ENCODE measurements at regions not wholly inside any gene's neighbourhood (a gene's known extent, or its start where the extent isn't known, plus 50 kb on each side); places are given as distances from the start of the nearest gene placed in this dataset.

DNA sequence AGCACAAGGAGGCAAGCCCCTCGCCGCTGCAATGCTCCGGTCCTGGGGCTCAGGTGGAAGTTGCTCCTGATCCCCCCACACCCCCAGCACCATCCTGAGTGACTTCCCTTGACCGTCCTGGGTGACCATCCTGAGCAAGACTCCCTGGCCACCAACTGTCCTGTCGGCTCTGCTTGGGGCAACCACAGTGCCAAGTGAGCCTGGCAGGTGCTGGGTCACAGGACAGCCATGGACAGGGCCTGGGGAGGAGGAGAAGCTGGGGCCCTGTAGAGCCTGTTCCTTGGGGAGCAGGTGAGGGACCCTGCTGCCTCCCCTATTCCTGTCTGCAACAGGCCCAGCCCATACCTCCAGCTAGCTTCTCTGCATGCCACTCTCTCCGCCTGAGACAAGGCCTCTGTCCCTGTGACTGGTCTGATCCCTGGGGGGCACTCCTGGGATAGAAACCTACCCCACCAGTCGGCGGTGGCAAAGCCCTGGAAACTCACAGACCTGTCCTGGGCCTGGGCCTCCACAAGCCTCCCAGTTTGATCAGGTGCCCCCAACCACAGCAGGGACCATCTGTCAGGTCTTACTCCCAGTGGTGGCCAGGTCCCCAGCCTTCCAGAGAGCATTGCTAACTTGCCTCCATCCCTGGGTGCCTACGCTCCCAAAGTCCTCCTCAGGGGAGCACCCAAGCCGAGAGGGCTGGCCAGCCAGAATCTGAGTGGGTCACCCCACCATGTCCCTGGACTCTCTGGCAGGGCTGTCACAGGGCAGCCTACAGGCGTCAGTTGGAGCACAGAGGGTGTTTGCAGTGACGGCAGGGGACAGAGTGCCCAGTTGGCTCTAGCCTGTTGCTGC is 68.7 kb upstream of the WNT7B start:
- peaks cover 11 to 19% of the 10 kb centered on the region in 2 experiments for H3K4me1 Mint-ChIP-seq
- Histone ChIP-seq H3T11ph (ENCODE audit: low read length) (no peak overlapping the region), H3K4ac (ENCODE audit: low read depth, low read length) (no peak overlapping the region), H3K79me2 (ENCODE audit: insufficient read depth, low read length) (no peaks in the 10 kb centered on the region), H2BK20ac (ENCODE audit: low read depth, low read length, poor library complexity, severe bottlenecking) (no peak overlapping the region), H3K23ac (ENCODE audit: insufficient read length, low read depth, low read length) (no peak overlapping the region), H3K9me3 (ENCODE audit: control insufficient read depth, low read depth, low read length) (no peaks in the 10 kb centered on the region), H2BK15ac (ENCODE audit: low read depth, low read length) (no peak overlapping the region), H3K4me2 (ENCODE audit: insufficient read depth, insufficient read length, low read length) (peak overlapping the region; percentile 17), H3K56ac (ENCODE audit: insufficient read length, low read depth, low read length) (no peak overlapping the region), H3K14ac (ENCODE audit: insufficient read depth, low read length) (peak overlapping the region; percentile 31; the same call in 1 of the 2 replicates), H2BK5ac (ENCODE audit: insufficient read length, low read length) (no peak overlapping the region), H2BK120ac (ENCODE audit: low read depth, low read length, poor library complexity, severe bottlenecking) (no peak overlapping the region), H3K23me2 (ENCODE audit: insufficient read length, low read depth, low read length, poor library complexity, severe bottlenecking) (peaks cover 13% of the 10 kb centered on the region), H3K27me3 (ENCODE audit: insufficient read depth, low read length) (peaks cover 3% of the 10 kb centered on the region; the same call in 1 of the 2 replicates), H3K4me1 (ENCODE audit: insufficient read depth, low read length) (no peaks in the 10 kb centered on the region; the same call in 1 of the 2 replicates), H3K9ac (ENCODE audit: extremely low read depth, insufficient read length, low read length) (no peak overlapping the region), H3K18ac (ENCODE audit: insufficient read length, low read depth, low read length) (no peak overlapping the region), H4K91ac (ENCODE audit: insufficient read length, low read depth, low read length) (no peak overlapping the region), H3K27ac (ENCODE audit: insufficient read length, low read depth, low read length) (no peak overlapping the region), H2AK5ac (ENCODE audit: insufficient read length, low read length) (no peak overlapping the region), H4K5ac (ENCODE audit: insufficient read length, low read depth, low read length) (no peak overlapping the region), H4K20me1 (ENCODE audit: control insufficient read depth, insufficient read depth, insufficient read length) (no peaks in the 10 kb centered on the region), H2AFZ (ENCODE audit: low read length) (no peak overlapping the region), H2BK12ac (ENCODE audit: insufficient read length, low read depth, low read length) (no peak overlapping the region), H3K79me1 (ENCODE audit: insufficient read depth, low read depth, low read length, poor library complexity, severe bottlenecking) (no peaks in the 10 kb centered on the region), H4K8ac (replicated peaks; ENCODE audit: insufficient read length, low read depth, low read length) (no peak overlapping the region)
- H3K27me3 Mint-ChIP-seq (ENCODE audit: low read depth): peaks cover 40% of the 10 kb centered on the region
- peak overlapping the region; percentile 47 to 70 for H3K4me3 Mint-ChIP-seq
- no peaks in the 10 kb centered on the region for H3K36me3 Mint-ChIP-seq (ENCODE audit: insufficient read depth in 1 of 3, low read depth in 3 of 3)
- DNase-seq: no peak
- no CpG with 5 or more reads among the region's 12 CpGs for WGBS (ENCODE audit: extremely low coverage, insufficient read length, low lambda C conversion rate)
- TF ChIP-seq, protein P1, sequence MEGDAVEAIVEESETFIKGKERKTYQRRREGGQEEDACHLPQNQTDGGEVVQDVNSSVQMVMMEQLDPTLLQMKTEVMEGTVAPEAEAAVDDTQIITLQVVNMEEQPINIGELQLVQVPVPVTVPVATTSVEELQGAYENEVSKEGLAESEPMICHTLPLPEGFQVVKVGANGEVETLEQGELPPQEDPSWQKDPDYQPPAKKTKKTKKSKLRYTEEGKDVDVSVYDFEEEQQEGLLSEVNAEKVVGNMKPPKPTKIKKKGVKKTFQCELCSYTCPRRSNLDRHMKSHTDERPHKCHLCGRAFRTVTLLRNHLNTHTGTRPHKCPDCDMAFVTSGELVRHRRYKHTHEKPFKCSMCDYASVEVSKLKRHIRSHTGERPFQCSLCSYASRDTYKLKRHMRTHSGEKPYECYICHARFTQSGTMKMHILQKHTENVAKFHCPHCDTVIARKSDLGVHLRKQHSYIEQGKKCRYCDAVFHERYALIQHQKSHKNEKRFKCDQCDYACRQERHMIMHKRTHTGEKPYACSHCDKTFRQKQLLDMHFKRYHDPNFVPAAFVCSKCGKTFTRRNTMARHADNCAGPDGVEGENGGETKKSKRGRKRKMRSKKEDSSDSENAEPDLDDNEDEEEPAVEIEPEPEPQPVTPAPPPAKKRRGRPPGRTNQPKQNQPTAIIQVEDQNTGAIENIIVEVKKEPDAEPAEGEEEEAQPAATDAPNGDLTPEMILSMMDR (conservative IDR thresholded peaks at IDR 0.05): no peak
- no peak overlapping the region for H3K27ac Mint-ChIP-seq
- no peaks in the 10 kb centered on the region for H3K9me3 Mint-ChIP-seq
